GM10847 (cell line): ENCODE measurements at regions not wholly inside any gene's neighbourhood (a gene's known extent, or its start where the extent isn't known, plus 50 kb on each side); places are given as distances from the start of the nearest gene placed in this dataset.

Experiments used
- POLR2A ChIP-seq: IDR thresholded peaks from 2 replicates; pipeline ENCODE4 v1.6.1; 2011; ENCODE audit not compliant: insufficient read length; ENCODE audit errors: extremely low read depth

GRCh38 chrX:55142206-55142918 lies 53.5 kb downstream of the PAGE2 start:
- TF ChIP-seq POLR2A: no peak

GRCh38 chrX:55142919-55143310 lies 54.1 kb downstream of the PAGE2 start:
- no peak for TF ChIP-seq POLR2A

DNA sequence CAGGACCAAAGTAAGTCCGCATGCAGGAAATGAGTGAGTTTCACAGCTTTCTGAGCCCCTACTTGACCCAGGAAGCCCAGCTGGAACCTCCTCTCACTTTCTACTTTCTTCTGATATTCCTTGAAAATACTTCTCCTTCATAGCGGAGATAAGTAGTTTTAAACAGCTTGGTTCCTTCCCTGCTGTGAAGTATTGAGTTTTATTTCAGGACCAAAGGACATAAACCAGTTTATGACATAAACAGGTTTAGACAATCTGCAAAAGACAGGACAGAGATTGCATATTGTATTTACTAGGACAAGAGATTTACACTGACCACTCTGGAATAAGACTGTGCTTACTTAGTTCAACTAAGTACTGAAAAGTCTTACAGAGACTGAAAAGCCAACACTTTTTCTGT lies 54.8 kb downstream of the PAGE2 start:
- no peak for TF ChIP-seq POLR2A

DNA sequence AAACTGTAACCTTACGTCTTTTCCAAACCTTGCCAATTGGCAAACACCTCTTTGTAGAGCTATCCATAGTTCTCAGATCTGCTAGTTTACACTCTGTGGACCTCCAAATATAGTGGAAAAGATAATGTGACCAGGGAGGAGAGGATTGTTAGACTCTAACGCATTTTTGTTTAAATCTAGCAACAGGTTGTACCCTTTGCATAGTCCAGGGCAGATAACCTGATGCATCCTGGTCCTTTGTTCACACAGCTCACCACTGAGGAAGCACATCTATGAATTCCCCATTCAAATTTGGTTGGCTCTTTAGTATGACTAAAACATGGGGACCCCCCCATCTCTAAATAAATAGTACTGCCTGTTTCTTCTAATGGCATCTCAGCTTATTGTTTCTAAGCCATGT lies 55.9 kb downstream of the PAGE2 start:
- no peak for TF ChIP-seq POLR2A

- TF ChIP-seq POLR2A: no peak
Observed at GRCh38 chrX:55149242-55149641, 60.4 kb downstream of the PAGE2 start.

DNA sequence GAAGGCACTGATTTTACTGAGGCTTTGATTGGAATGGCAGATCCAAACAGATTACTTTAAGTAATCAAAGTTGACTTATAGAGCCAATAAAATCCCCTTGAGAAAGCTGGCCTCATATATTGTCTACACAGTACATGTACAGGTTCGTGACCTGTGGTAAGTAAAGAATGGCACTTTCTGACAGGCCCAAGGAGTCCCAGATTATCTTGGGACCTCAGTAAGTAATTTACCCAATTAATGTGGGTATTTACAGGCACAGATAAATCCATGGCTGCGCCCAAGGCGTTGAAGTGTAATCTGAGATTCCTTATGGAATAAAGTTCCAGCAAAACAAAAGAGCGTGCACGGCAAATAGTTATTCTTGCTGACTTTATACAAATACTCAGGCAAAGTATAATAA lies 62.4 kb downstream of the PAGE2 start:
- TF ChIP-seq POLR2A: no peak

DNA sequence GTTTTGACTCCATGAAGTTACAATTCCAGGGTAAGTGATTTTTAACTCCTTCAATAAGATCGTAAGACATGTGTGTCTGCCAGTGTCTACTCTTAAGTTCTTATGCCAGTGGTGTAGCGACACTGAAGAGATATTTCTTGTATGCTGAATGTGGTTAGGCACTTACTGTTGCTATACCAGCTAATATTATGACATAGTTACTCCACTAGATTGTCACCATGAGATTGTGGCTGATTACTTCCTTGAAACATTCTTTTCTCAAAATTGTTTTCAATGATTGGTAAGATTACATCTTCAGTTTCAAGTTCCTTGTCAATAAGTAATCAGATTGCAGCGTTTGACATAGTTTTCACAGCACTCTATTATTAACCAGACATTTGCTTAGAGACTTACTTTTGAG lies 60.6 kb upstream of the PAGE5 start:
- TF ChIP-seq POLR2A: no peak

- TF ChIP-seq POLR2A: peak; percentile 70
Observed at GRCh38 chrX:55160685-55161552, 59.2 kb upstream of the PAGE5 start.

DNA sequence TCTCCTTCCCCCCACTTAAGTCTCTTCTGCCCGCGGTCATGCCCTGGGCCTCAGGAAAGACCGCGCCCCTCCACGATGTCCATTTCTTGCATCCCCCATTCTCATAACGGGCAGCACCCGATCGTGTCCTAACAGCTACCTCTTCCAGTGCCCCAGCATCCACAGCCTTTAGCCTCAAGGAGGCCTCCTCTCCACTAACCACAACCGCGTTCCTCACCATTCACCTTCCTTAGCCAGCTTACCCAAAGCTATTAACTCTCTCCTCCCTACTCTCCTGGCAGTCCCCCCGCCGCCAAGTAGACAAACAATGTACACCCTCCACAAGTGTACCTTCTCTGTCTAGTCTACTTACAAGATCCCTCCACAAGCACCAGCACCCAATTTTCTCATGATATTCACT lies 58.6 kb upstream of the PAGE5 start:
- no peak for TF ChIP-seq POLR2A

- TF ChIP-seq POLR2A: no peak
Observed at GRCh38 chrX:55163171-55163570, 57.0 kb upstream of the PAGE5 start.

DNA sequence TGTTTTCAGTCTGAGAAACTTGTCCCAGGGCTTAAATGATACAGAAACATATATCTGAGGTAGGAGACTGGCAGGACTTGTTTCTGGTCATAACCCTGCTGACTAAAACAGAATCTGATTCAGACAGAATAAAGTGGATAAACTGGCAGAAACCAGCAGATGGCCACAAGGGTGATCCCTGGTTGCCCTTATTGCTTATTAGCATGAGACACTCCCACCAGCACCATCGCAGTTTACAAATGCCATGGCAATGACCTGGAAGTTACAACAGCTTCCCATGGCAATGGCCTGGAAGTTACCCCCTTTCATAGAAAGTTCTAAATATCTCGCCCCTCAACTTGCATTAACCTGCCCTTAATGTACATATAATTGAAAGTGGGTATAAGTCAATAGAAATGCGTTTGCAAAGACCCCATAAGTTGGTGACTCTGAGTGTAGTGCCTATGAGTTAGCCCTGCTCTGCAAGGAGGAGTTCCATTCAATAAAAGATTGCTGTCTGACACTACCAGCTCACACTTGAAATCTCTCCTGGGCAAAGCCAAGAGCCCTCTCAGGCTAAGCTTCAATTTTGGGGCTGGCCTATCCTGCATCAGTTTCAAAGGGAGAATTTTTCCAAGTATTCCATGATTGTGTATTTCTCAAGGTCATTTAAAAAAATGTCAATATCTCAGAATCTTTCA lies 52.9 kb upstream of the PAGE5 start:
- no peak for TF ChIP-seq POLR2A

GRCh38 chrX:55167901-55168300 lies 52.2 kb upstream of the PAGE5 start:
- TF ChIP-seq POLR2A: no peak

- TF ChIP-seq POLR2A: no peak
Observed at GRCh38 chrX:55169782-55170181, 50.4 kb upstream of the PAGE5 start.
